ENCODE measurements at regions not wholly inside any gene's neighbourhood (a gene's known extent, or its start where the extent isn't known, plus 50 kb on each side); places are given as distances from the start of the nearest gene placed in this dataset.

DNA sequence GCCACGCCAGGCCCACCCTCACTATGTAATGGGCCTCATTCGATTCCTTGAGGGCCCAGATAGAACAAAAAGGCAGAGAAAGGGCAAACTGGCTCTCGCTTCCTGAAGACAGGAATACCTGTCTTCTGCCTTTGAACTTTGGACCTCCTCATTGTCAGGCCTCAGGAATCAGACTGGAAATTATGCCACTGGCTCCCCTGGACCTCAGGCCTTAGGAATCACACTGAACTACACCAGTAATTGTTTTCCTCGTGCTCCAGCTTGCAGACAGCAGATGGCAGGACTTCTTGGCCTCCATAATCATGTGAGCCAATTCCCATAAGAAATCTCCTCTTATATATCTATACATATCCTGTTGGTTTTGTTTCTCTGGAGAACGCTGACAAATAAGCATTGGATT is 258.6 kb upstream of the KCNG1 start:
- Histone ChIP-seq H3K27me3 (ENCODE audit: control insufficient read depth in 2 of 2, insufficient read depth in 2 of 2, low read length in 2 of 2) (peaks cover 4 to 9% of the 10 kb centered on the region in 2 experiments), H3K9me1 (replicated peaks; ENCODE audit: control insufficient read depth, extremely low read depth, insufficient read depth, low read length) (no peaks in the 10 kb centered on the region), H3K4me1 (ENCODE audit: control insufficient read depth, extremely low read depth, insufficient read depth, low read length) (no peaks in the 10 kb centered on the region), H3K79me2 (ENCODE audit: control insufficient read depth, insufficient read depth, low read length) (no peaks in the 10 kb centered on the region), H4K20me1 (replicated peaks; ENCODE audit: control insufficient read depth, extremely low read depth, insufficient read depth, low read length) (no peaks in the 10 kb centered on the region), H3K9me3 (replicated peaks; ENCODE audit: control insufficient read depth, insufficient read depth, low read length) (no peaks in the 10 kb centered on the region), H3K4me2 (ENCODE audit: insufficient read depth, low read length) (no peak overlapping the region), H2AFZ (ENCODE audit: low read depth, low read length) (no peak overlapping the region), H3K27ac (ENCODE audit: insufficient read depth, low read depth, low read length) (no peak overlapping the region), H3K36me3 (ENCODE audit: control insufficient read depth in 2 of 2, extremely low read depth in 1 of 2, insufficient read depth in 2 of 2, low read length in 2 of 2) (no peaks in the 10 kb centered on the region), H3K9ac (replicated peaks; ENCODE audit: extremely low read depth, insufficient read depth, low read length) (no peak overlapping the region), H3K4me3 (replicated peaks in 1 of 3; ENCODE audit: insufficient read depth in 1 of 3, low read depth in 1 of 3, low read length in 3 of 3) (no peak overlapping the region)
- DNase-seq (ENCODE audit: low read depth, low spot score) (no peak), FAIRE-seq (no peak)
- dilution Hi-C loops (cut with MboI; ENCODE audit: extremely low pct_ligation_motif_present, low sequenced_read_pairs) (no loop called here), intact Hi-C loops (cut with micrococcal nuclease) (no loop called here)
- CTCF ChIA-PET: no interaction called here
- TF ChIP-seq, protein P1, sequence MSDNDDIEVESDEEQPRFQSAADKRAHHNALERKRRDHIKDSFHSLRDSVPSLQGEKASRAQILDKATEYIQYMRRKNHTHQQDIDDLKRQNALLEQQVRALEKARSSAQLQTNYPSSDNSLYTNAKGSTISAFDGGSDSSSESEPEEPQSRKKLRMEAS (IDR thresholded peaks at IDR 0.05; ENCODE audit: insufficient read depth, insufficient read length): no peak
- POLR2A ChIA-PET: no interaction called here
- BruUV-seq (replicated peaks): no TSS peak

DNA sequence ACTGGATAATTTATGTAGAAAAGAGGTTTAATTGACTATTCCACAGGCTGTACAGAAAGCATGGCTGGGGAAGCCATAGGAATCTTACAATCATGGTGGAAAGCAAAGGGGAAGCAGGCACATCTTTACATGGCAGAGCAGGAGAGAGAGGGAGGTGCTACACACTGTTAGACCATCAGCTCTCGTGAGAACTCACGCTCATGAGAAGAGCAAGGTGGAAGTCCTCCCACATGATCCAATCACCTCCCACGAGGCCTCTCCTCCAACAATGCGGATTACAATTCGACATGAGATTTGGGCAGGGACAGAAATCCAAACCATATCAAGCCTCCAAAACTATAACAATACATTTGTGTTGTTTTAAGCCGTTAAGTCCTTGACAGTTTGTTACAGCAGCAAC is 257.1 kb upstream of the KCNG1 start:
- no peaks in the 10 kb centered on the region for H3K9me1 ChIP-seq (replicated peaks; ENCODE audit: control insufficient read depth, extremely low read depth, insufficient read depth, low read length)
- H2AFZ ChIP-seq (ENCODE audit: low read depth, low read length): no peak overlapping the region
- ChIA-PET POLR2A (no interaction called here), CTCF (no interaction called here)
- BruUV-seq (replicated peaks): no TSS peak
- H4K20me1 ChIP-seq (replicated peaks; ENCODE audit: control insufficient read depth, extremely low read depth, insufficient read depth, low read length): no peaks in the 10 kb centered on the region
- H3K79me2 ChIP-seq (ENCODE audit: control insufficient read depth, insufficient read depth, low read length): no peaks in the 10 kb centered on the region
- no peaks in the 10 kb centered on the region for H3K9me3 ChIP-seq (replicated peaks; ENCODE audit: control insufficient read depth, insufficient read depth, low read length)
- no peaks in the 10 kb centered on the region for H3K4me1 ChIP-seq (ENCODE audit: control insufficient read depth, extremely low read depth, insufficient read depth, low read length)
- H3K4me3 ChIP-seq (replicated peaks in 1 of 3; ENCODE audit: insufficient read depth in 1 of 3, low read depth in 1 of 3, low read length in 3 of 3): no peak overlapping the region
- no peak overlapping the region for H3K9ac ChIP-seq (replicated peaks; ENCODE audit: extremely low read depth, insufficient read depth, low read length)
- H3K27me3 ChIP-seq (ENCODE audit: control insufficient read depth in 2 of 2, insufficient read depth in 2 of 2, low read length in 2 of 2): peaks cover 8 to 11% of the 10 kb centered on the region in 2 experiments
- DNase-seq (ENCODE audit: low read depth, low spot score): no peak
- TF ChIP-seq EZH2 (IDR thresholded peaks at IDR 0.05; ENCODE audit: borderline replicate concordance, low read depth, low read length, severe bottlenecking) (no peak), MYC (IDR thresholded peaks at IDR 0.05; ENCODE audit: low read depth, low read length) (no peak), FOS (IDR thresholded peaks at IDR 0.05; ENCODE audit: borderline replicate concordance, insufficient read depth, low read length) (no peak), POLR2A (IDR thresholded peaks at IDR 0.05; ENCODE audit: low read depth, low read length) (no peak), POLR2AphosphoS5 (IDR thresholded peaks at IDR 0.05; ENCODE audit: insufficient read depth, low read depth, low read length) (no peak), JUN (IDR thresholded peaks at IDR 0.05; ENCODE audit: borderline replicate concordance, insufficient read depth, insufficient read length, low read depth) (no peak), GATA2 (IDR thresholded peaks at IDR 0.05; ENCODE audit: insufficient read depth, insufficient read length, low read depth, low read length) (no peak)
- TF ChIP-seq, protein P2, sequence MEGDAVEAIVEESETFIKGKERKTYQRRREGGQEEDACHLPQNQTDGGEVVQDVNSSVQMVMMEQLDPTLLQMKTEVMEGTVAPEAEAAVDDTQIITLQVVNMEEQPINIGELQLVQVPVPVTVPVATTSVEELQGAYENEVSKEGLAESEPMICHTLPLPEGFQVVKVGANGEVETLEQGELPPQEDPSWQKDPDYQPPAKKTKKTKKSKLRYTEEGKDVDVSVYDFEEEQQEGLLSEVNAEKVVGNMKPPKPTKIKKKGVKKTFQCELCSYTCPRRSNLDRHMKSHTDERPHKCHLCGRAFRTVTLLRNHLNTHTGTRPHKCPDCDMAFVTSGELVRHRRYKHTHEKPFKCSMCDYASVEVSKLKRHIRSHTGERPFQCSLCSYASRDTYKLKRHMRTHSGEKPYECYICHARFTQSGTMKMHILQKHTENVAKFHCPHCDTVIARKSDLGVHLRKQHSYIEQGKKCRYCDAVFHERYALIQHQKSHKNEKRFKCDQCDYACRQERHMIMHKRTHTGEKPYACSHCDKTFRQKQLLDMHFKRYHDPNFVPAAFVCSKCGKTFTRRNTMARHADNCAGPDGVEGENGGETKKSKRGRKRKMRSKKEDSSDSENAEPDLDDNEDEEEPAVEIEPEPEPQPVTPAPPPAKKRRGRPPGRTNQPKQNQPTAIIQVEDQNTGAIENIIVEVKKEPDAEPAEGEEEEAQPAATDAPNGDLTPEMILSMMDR (IDR thresholded peaks at IDR 0.05; ENCODE audit: extremely low read depth in 1 of 2, insufficient read depth in 1 of 2, low read depth in 1 of 2, low read length in 2 of 2): no peak
- TF ChIP-seq, protein P1 (IDR thresholded peaks at IDR 0.05; ENCODE audit: insufficient read depth, insufficient read length): no peak
- H3K36me3 ChIP-seq (ENCODE audit: control insufficient read depth in 2 of 2, extremely low read depth in 1 of 2, insufficient read depth in 2 of 2, low read length in 2 of 2): no peaks in the 10 kb centered on the region
- FAIRE-seq: no peak
- H3K4me2 ChIP-seq (ENCODE audit: insufficient read depth, low read length): no peak overlapping the region
- dilution Hi-C loops (cut with MboI; ENCODE audit: extremely low pct_ligation_motif_present, low sequenced_read_pairs): no loop called here
- H3K27ac ChIP-seq (ENCODE audit: insufficient read depth, low read depth, low read length): no peak overlapping the region
- intact Hi-C loops (cut with micrococcal nuclease): no loop called here
